ENCODE measurements at regions not wholly inside any gene's neighbourhood (a gene's known extent, or its start where the extent isn't known, plus 50 kb on each side); places are given as distances from the start of the nearest gene placed in this dataset.

- TF ChIP-seq CTCF (IDR thresholded peaks at IDR 0.05) = peak; percentile 30
- no peak for TF ChIP-seq ZFX (IDR thresholded peaks at IDR 0.05; ENCODE audit: borderline replicate concordance)
- H3K27ac ChIP-seq = no peak overlapping the region
Observed at GRCh38 chr10:78657862-78658165, 411.0 kb upstream of the ZMIZ1 start.

GRCh38 chr10:78658645-78659597 is 409.8 kb upstream of the ZMIZ1 start:
- no peak overlapping the region for H3K27ac ChIP-seq

GRCh38 chr10:78659598-78659967 is 409.2 kb upstream of the ZMIZ1 start:
- TF ChIP-seq CTCF (IDR thresholded peaks at IDR 0.05) (no peak), ZFX (IDR thresholded peaks at IDR 0.05; ENCODE audit: borderline replicate concordance) (no peak)
- H3K27ac ChIP-seq = no peak overlapping the region

More at GRCh38 chr10:78658645-78659597, 409.8 kb upstream of the ZMIZ1 start:
- TF ChIP-seq CTCF (IDR thresholded peaks at IDR 0.05) (no peak), ZFX (IDR thresholded peaks at IDR 0.05; ENCODE audit: borderline replicate concordance) (no peak)

GRCh38 chr10:78660446-78661106 is 408.2 kb upstream of the ZMIZ1 start:
- TF ChIP-seq CTCF (IDR thresholded peaks at IDR 0.05) (no peak), ZFX (IDR thresholded peaks at IDR 0.05; ENCODE audit: borderline replicate concordance) (no peak)
- no peak overlapping the region for H3K27ac ChIP-seq

GRCh38 chr10:78663721-78664120 is 405.0 kb upstream of the ZMIZ1 start:
- H3K27ac ChIP-seq = no peak overlapping the region
- TF ChIP-seq ZFX (IDR thresholded peaks at IDR 0.05; ENCODE audit: borderline replicate concordance) = no peak
- TF ChIP-seq CTCF (IDR thresholded peaks at IDR 0.05) = no peak

GRCh38 chr10:78664929-78665553 is 403.7 kb upstream of the ZMIZ1 start:
- H3K27ac ChIP-seq = no peak overlapping the region
- TF ChIP-seq ZFX (IDR thresholded peaks at IDR 0.05; ENCODE audit: borderline replicate concordance) = no peak
- peak; percentile 67 for TF ChIP-seq CTCF (IDR thresholded peaks at IDR 0.05)

All from 22Rv1 (cell line).